Mucosa of descending colon (tissue), 3 donors: ENCODE measurements at regions not wholly inside any gene's neighbourhood (a gene's known extent, or its start where the extent isn't known, plus 50 kb on each side); places are given as distances from the start of the nearest gene placed in this dataset.
"Not testable (repeated sequence)": the region's sequence is repeated elsewhere in the genome, so short reads cannot be mapped to it uniquely, and the experiment has no call there.

Experiments used
- ATAC-seq: fragments of 200-7000 bp; cut with Tn5 transposase; one replicate; pipeline ENCODE4 v1.9.1; 2020; ENCODE audit warnings: mild to moderate bottlenecking, moderate library complexity
- DNase-seq, 3 donors: peaks; one replicate each; pipeline ENCODE4 v3.0.0-alpha.2; 2020
- H3K36me3 ChIP-seq: fragments of 200-600 bp; one replicate; pipeline ENCODE4 v1.8.0; 2021; ENCODE audit warnings: low read depth, mild to moderate bottlenecking
- H3K4me1 ChIP-seq: fragments of 200-600 bp; one replicate; pipeline ENCODE4 v1.8.0; 2021; ENCODE audit warnings: low read depth, mild to moderate bottlenecking
- H3K4me3 ChIP-seq: fragments of 200-600 bp; one replicate; pipeline ENCODE4 v1.8.0; 2021; ENCODE audit warnings: mild to moderate bottlenecking
- H3K9me3 ChIP-seq: fragments of 200-600 bp; one replicate; pipeline ENCODE4 v1.8.0; 2021; ENCODE audit warnings: mild to moderate bottlenecking
- CTCF ChIP-seq: fragments of 200-600 bp; IDR thresholded peaks from one replicate; pipeline ENCODE4 v1.8.0; 2022; ENCODE audit warnings: antibody characterized with exemption, mild to moderate bottlenecking
- intact Hi-C, 2 donors: fragments of 100-400 bp; cut with DNase I in 1 of 2; cut with micrococcal nuclease in 1 of 2; formaldehyde crosslinking; loops; one replicate each; pipeline versions ENCODE4 v1.11.0 to v1.11.1; 2022; cut with DNase I, micrococcal nuclease
- donor health status: DM: no; HTN: no; CAD: no; lungs with moderate emphysema.
- donor health status: DM: no; HTN: no; CAD: no.
- donor health status: DM: no; HTN: yes; CAD: no.

DNA sequence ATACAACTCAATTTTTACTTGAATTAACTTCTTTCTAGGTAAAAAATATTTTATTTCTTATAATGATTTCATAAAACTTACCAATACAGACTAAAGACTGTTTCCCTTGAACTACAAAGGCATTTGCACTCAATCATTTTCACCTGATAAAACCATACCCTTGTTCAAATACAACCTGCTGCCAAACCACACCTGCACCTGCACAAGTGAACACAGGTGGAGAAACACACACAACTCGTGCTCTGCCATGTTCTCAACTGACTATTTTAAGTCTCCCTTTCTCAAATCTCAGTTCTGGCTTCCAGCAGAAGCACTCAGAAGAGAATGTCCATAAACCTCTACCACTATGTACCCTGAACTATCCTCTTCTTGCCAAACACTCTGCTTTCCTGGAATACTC lies 1892.1 kb downstream of the MAT2B start:
- no peak for DNase-seq
- no peak for ATAC-seq
- no peak for TF ChIP-seq CTCF

DNA sequence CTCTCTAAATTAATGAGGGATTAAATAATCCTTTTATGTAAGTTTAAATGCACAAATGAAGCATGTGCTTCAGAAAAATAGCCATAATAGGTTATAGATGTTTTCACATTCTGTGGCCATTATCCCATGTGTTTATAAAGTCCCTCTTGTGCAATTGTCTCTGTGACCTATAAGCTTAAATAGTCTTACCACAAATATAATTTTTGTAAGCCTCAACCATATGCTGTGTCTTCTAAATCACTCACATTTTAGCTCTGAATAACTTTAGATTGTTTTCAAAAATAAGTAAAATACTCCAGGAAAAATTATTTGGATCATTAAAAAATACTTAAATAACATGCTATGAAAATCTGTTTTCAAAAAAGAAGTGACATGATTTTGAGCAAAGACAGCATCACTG lies 1894.7 kb downstream of the MAT2B start:
- Histone ChIP-seq H3K4me1 (no peaks in the 10 kb centered on the region), H3K36me3 (no peaks in the 10 kb centered on the region), H3K4me3 (no peak overlapping the region), H3K9me3 (no peaks in the 10 kb centered on the region)
- no peak for TF ChIP-seq CTCF
- DNase-seq (no peak), ATAC-seq (no peak)
- intact Hi-C loops: no loop called here

More for the DNA sequence above, 1892.1 kb downstream of the MAT2B start:
- Histone ChIP-seq H3K4me3 (no peak overlapping the region), H3K36me3 (no peaks in the 10 kb centered on the region), H3K4me1 (no peaks in the 10 kb centered on the region), H3K9me3 (no peaks in the 10 kb centered on the region)
- intact Hi-C loops: no loop called here

DNA sequence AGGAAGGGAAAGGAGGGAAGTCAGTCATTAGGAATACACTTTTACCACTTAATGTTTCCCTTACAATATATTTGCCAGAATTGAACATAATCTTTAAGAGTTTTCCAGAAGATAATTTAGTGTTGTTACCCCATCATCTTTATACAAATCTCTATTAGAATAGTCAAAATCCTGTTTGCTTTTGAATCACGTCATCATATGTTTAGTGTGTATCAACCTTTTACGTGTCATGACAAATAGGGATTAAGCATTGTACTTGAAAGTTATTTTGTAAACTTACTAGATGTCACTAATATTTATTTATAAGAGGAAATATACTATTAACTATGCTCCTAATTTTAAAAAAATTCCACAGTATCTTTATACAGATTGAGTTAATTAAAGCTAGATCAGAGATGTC lies 1899.5 kb downstream of the MAT2B start:
- no peak for TF ChIP-seq CTCF
- H3K36me3 ChIP-seq: no peaks in the 10 kb centered on the region
- no peaks in the 10 kb centered on the region for H3K9me3 ChIP-seq
- DNase-seq (no peak), ATAC-seq (no peak)
- no peaks in the 10 kb centered on the region for H3K4me1 ChIP-seq
- H3K4me3 ChIP-seq: no peak overlapping the region
- intact Hi-C loops: no loop called here

GRCh38 chr5:165405340-165405739 lies 1899.9 kb downstream of the MAT2B start:
- ATAC-seq (no peak), DNase-seq (no peak)
- intact Hi-C loops: no loop called here
- Histone ChIP-seq H3K36me3 (no peaks in the 10 kb centered on the region), H3K4me3 (no peak overlapping the region), H3K4me1 (no peaks in the 10 kb centered on the region), H3K9me3 (no peaks in the 10 kb centered on the region)
- no peak for TF ChIP-seq CTCF

DNA sequence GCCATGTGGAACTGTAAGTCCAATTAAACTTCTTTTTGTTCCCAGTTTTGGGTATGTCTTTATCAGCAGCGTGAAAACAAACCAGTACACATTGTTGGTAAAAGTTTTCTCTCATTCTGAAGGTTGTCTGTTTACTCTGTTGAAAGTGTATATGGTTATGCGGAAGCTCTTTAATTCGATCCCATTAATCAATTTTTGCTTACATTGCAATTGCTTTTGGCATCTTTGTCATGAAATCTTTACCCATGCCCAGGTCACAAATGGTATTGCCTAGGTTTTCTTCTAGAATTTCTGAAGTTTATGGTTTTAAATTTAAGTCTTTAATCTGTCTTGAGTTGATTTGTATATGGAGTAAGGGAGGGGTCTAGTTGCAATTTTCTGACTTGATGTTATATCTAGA lies 1901.9 kb downstream of the MAT2B start:
- Histone ChIP-seq H3K36me3 (no peaks in the 10 kb centered on the region), H3K4me3 (no peak overlapping the region), H3K9me3 (no peaks in the 10 kb centered on the region), H3K4me1 (no peaks in the 10 kb centered on the region)
- ATAC-seq (no peak), DNase-seq (no peak)
- intact Hi-C loops: no loop called here
- no peak for TF ChIP-seq CTCF

GRCh38 chr5:165410476-165410875 lies 1905.1 kb downstream of the MAT2B start:
- intact Hi-C loops: no loop called here
- TF ChIP-seq CTCF: no peak
- H3K36me3 ChIP-seq: no peaks in the 10 kb centered on the region
- H3K4me1 ChIP-seq: no peaks in the 10 kb centered on the region
- ATAC-seq (no peak), DNase-seq (no peak)
- no peak overlapping the region for H3K4me3 ChIP-seq
- no peaks in the 10 kb centered on the region for H3K9me3 ChIP-seq

DNA sequence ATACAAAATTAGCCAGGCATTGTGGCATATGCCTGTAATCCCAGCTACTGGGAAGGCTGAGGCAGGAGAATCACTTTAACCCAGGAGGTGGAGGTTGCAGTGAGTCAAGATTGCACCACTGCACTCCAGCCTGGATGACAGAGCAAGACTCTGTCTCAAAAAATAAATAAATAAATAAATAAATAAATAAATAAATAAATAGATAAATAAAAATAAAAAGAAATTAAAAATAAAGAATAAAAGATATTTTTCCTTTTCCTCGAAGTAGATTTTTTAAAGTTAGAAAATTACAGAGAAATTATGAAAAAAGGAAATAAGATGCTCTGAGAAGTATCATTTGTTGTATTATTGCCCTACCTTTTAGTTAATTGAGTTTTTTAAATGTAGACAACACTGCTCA lies 1906.1 kb downstream of the MAT2B start:
- intact Hi-C loops, ATAC-seq, DNase-seq, H3K36me3 ChIP-seq, H3K9me3 ChIP-seq, H3K4me3 ChIP-seq, H3K4me1 ChIP-seq: not testable (repeated sequence)
